ENCODE measurements at regions not wholly inside any gene's neighbourhood (a gene's known extent, or its start where the extent isn't known, plus 50 kb on each side); places are given as distances from the start of the nearest gene placed in this dataset.

GRCh38 chr5:13408616-13409015 lies 535.9 kb downstream of the DNAH5 start:
- Histone ChIP-seq H3K4me1 (ENCODE audit: control insufficient read depth in 1 of 2, insufficient read depth in 2 of 2, low read length in 2 of 2) (no peaks in the 10 kb centered on the region), H3K9ac (ENCODE audit: low read length) (no peak overlapping the region), H4K20me1 (ENCODE audit: insufficient read depth) (no peaks in the 10 kb centered on the region), H3K4me3 (replicated peaks in 1 of 2; ENCODE audit: low read depth in 1 of 2, low read length in 2 of 2) (no peak overlapping the region), H3K36me3 (ENCODE audit: control insufficient read depth in 1 of 2, insufficient read depth in 2 of 2, low read length in 2 of 2) (no peaks in the 10 kb centered on the region), H2AFZ (ENCODE audit: low read depth, low read length, poor library complexity, severe bottlenecking) (no peak overlapping the region), H3K27me3 (ENCODE audit: insufficient read depth, low read length) (no peaks in the 10 kb centered on the region), H3K4me2 (ENCODE audit: low read length) (no peak overlapping the region), H3K9me3 (ENCODE audit: control insufficient read depth in 1 of 2, insufficient read depth in 1 of 2, low read depth in 1 of 2, low read length in 2 of 2) (peaks cover 5 to 14% of the 10 kb centered on the region in 2 experiments; a peak in 2 of 4 replicates), H3K9me2 (ENCODE audit: insufficient read depth) (no peaks in the 10 kb centered on the region), H3K27ac (ENCODE audit: low read depth, low read length) (no peak overlapping the region), H3K79me2 (ENCODE audit: insufficient read depth, low read length) (no peaks in the 10 kb centered on the region)
- POLR2A ChIA-PET, result no interaction called here
- TF ChIP-seq SP1 (IDR thresholded peaks at IDR 0.05; ENCODE audit: low read depth) (no peak), EGR1 (IDR thresholded peaks at IDR 0.05; ENCODE audit: low read depth) (no peak), YY1 (IDR thresholded peaks at IDR 0.05; ENCODE audit: extremely low read depth, insufficient replicate concordance, low read depth, low read length) (no peak), MAX (IDR thresholded peaks at IDR 0.05) (no peak), JUND (IDR thresholded peaks at IDR 0.05) (no peak), ATF3 (IDR thresholded peaks at IDR 0.05) (no peak), EZH2phosphoT487 (IDR thresholded peaks at IDR 0.05; ENCODE audit: borderline replicate concordance) (no peak), FOSL1 (IDR thresholded peaks at IDR 0.05; ENCODE audit: low read depth) (no peak), SRF (IDR thresholded peaks at IDR 0.05; ENCODE audit: low read depth) (no peak), POLR2AphosphoS5 (IDR thresholded peaks at IDR 0.05; ENCODE audit: low read depth, low read length) (no peak), EZH2 (IDR thresholded peaks at IDR 0.05) (no peak)
- no TSS peak for BruUV-seq (replicated peaks)
- intact Hi-C loops (cut with micrococcal nuclease), result no loop called here
- ATAC-seq (no peak), DNase-seq (ENCODE audit: low read depth, low spot score) (no peak)
- CTCF ChIA-PET, result no interaction called here
- RAD21 ChIA-PET (ENCODE audit: low non-redundant PET in 1 of 2, low total read pairs in 2 of 2, uncharacterized antibody in 2 of 2, unreplicated experiment in 2 of 2), result no interaction called here

- BruUV-seq (replicated peaks), result no TSS peak
- Histone ChIP-seq H3K27me3 (ENCODE audit: insufficient read depth, low read length) (no peaks in the 10 kb centered on the region), H2AFZ (ENCODE audit: low read depth, low read length, poor library complexity, severe bottlenecking) (no peak overlapping the region), H3K9me3 (ENCODE audit: control insufficient read depth in 1 of 2, insufficient read depth in 1 of 2, low read depth in 1 of 2, low read length in 2 of 2) (peaks cover 14 to 18% of the 10 kb centered on the region in 2 experiments; a peak in 2 of 4 replicates), H3K9me2 (ENCODE audit: insufficient read depth) (no peaks in the 10 kb centered on the region), H3K4me3 (replicated peaks in 1 of 2; ENCODE audit: low read depth in 1 of 2, low read length in 2 of 2) (no peak overlapping the region), H3K9ac (ENCODE audit: low read length) (no peak overlapping the region), H3K4me1 (ENCODE audit: control insufficient read depth in 1 of 2, insufficient read depth in 2 of 2, low read length in 2 of 2) (no peaks in the 10 kb centered on the region), H3K36me3 (ENCODE audit: control insufficient read depth in 1 of 2, insufficient read depth in 2 of 2, low read length in 2 of 2) (no peaks in the 10 kb centered on the region), H3K27ac (ENCODE audit: low read depth, low read length) (no peak overlapping the region), H3K4me2 (ENCODE audit: low read length) (no peak overlapping the region), H3K79me2 (ENCODE audit: insufficient read depth, low read length) (no peaks in the 10 kb centered on the region), H4K20me1 (ENCODE audit: insufficient read depth) (no peaks in the 10 kb centered on the region)
- ChIA-PET CTCF (no interaction called here), POLR2A (no interaction called here), RAD21 (ENCODE audit: low non-redundant PET in 1 of 2, low total read pairs in 2 of 2, uncharacterized antibody in 2 of 2, unreplicated experiment in 2 of 2) (no interaction called here)
- ATAC-seq (no peak), DNase-seq (ENCODE audit: low read depth, low spot score) (no peak)
- intact Hi-C loops (cut with micrococcal nuclease), result no loop called here
- TF ChIP-seq JUND (IDR thresholded peaks at IDR 0.05) (no peak), MAX (IDR thresholded peaks at IDR 0.05) (no peak), CTCF (IDR thresholded peaks at IDR 0.05 in 2 of 3, conservative IDR thresholded peaks at IDR 0.05 in 1 of 3; ENCODE audit: borderline replicate concordance in 1 of 3, insufficient read depth in 1 of 3, low read depth in 2 of 3, low read length in 2 of 3) (no peak), EZH2phosphoT487 (IDR thresholded peaks at IDR 0.05; ENCODE audit: borderline replicate concordance) (no peak), CBX3 (IDR thresholded peaks at IDR 0.05; ENCODE audit: low read depth) (no peak)
Measured at GRCh38 chr5:13403351-13403750, 541.1 kb downstream of the DNAH5 start.

All from HCT116 (cell line).